H7 (cell line): ENCODE measurements at regions not wholly inside any gene's neighbourhood (a gene's known extent, or its start where the extent isn't known, plus 50 kb on each side); places are given as distances from the start of the nearest gene placed in this dataset.

Source experiments
- DNase-seq: peaks from one replicate; pipeline ENCODE4 v3.0.0; 2012
- H3K27me3 ChIP-seq: 2 replicates; pipeline ENCODE4 v1.6.0; 2011; ENCODE audit warnings: mild to moderate bottlenecking, low read length; ENCODE audit not compliant: control insufficient read depth, insufficient read depth
- H3K36me3 ChIP-seq: replicated peaks from 2 replicates; pipeline ENCODE4 v1.5.1; 2011; ENCODE audit warnings: low read length; ENCODE audit not compliant: control insufficient read depth, insufficient read depth
- H3K4me3 ChIP-seq: 2 replicates; pipeline ENCODE4 v1.5.1; 2011; ENCODE audit warnings: low read depth, mild to moderate bottlenecking, control low read depth, low read length, moderate library complexity; ENCODE audit not compliant: insufficient read depth

DNA sequence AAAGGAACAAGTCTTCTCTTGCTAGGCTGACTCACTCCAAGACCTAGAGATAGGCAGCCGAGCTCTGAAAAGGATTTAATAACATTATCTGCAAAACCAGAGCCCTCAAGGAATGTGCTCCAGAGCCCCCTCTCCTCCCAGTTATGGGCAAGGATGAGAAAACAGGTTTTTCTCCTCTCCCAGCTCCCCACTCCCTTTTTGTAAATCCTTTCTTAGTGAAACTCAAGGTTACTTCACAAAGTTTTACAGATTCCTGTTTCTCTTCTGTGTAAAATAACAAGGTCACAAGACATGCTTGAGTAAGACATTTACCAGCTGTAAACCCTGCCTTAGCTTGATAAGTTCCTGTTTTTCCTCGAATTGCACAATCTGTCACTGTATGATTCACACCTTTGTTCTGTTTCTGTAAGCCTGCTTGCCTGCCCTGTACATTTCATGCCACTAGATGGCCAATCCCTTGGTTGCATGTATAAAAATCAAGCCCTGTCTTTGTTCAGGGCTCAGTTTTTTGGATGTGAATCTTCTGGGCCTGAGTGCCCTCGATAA, 489.4 kb downstream of the KCNA4 start:
- DNase-seq, result no peak
- Histone ChIP-seq H3K4me3 (no peak overlapping the region), H3K27me3 (no peaks in the 10 kb centered on the region), H3K36me3 (no peaks in the 10 kb centered on the region)

GRCh38 chr11:29518389-29519174, 498.2 kb downstream of the KCNA4 start:
- Histone ChIP-seq H3K27me3 (no peaks in the 10 kb centered on the region), H3K36me3 (no peaks in the 10 kb centered on the region), H3K4me3 (no peak overlapping the region)
- DNase-seq, result no peak

GRCh38 chr11:29511394-29511793, 505.4 kb downstream of the KCNA4 start:
- DNase-seq, result no peak
- no peak overlapping the region for H3K4me3 ChIP-seq
- H3K27me3 ChIP-seq, result no peaks in the 10 kb centered on the region
- no peaks in the 10 kb centered on the region for H3K36me3 ChIP-seq

GRCh38 chr11:29507376-29507775, 509.5 kb downstream of the KCNA4 start:
- H3K4me3 ChIP-seq, result no peak overlapping the region
- no peaks in the 10 kb centered on the region for H3K36me3 ChIP-seq
- no peak for DNase-seq
- no peaks in the 10 kb centered on the region for H3K27me3 ChIP-seq

DNA sequence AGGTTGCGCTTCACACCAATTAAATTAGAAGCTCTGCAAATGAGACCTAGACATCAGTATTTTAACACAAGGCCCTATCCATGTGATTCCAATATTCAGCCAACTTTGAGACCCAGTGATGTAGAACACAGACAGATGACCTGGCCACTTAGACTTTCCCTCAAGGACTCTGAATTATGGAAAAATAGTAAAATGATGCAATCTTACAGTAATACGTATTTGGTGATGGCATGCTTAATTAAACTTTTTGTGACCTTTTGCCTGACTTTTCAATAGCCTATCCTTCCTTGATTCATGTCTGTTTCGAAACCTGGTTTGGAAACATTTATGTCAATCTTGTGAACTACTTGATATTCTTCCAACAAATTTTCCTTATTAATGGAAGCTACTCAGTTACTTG, 521.2 kb downstream of the KCNA4 start:
- H3K27me3 ChIP-seq, result no peaks in the 10 kb centered on the region
- DNase-seq, result no peak
- H3K4me3 ChIP-seq, result no peak overlapping the region

DNA sequence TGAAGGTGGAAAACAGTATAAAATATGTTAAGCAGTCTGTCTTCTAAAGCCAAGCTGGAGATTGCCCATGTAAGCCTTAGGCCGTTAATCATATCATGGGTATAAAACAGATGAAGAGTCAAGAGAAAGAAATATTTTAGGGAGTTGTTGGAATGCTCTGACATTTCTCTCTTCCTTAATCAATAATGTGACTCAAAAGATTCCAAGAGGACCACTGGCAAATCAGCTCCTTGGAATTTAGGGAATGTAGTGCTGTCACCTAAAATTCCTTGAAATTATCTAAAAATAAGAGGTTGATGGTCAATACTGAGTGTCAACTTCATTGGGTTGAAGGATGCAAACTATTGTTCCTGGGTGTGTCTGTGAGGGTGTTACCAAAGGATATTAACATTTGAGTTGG, 525.9 kb downstream of the KCNA4 start:
- DNase-seq, result no peak
- Histone ChIP-seq H3K36me3 (no peaks in the 10 kb centered on the region), H3K4me3 (no peak overlapping the region), H3K27me3 (no peaks in the 10 kb centered on the region)

More for the DNA sequence above, 521.2 kb downstream of the KCNA4 start:
- no peaks in the 10 kb centered on the region for H3K36me3 ChIP-seq

DNA sequence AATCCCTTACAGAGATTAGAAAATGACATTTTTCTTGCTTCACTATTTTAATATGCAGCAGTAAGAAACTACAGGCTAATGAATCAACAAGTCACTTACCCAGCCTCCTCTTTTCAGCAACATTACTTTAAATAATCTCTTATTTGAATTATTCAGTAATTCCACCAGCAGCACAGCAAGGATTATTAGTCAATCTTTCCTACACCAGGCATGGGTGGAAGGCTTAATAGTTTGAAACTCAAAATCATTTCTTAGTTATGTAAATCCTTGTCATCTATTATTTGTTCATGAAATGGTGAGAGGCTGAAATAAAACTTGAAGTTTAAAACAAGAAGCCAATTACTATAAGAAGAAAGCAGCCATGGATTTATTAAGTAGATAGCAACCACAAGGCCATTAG, 530.5 kb downstream of the KCNA4 start:
- no peaks in the 10 kb centered on the region for H3K36me3 ChIP-seq
- DNase-seq, result no peak
- no peak overlapping the region for H3K4me3 ChIP-seq
- no peaks in the 10 kb centered on the region for H3K27me3 ChIP-seq

GRCh38 chr11:29485641-29486040, 531.2 kb downstream of the KCNA4 start:
- H3K27me3 ChIP-seq, result no peaks in the 10 kb centered on the region
- H3K36me3 ChIP-seq, result no peaks in the 10 kb centered on the region
- H3K4me3 ChIP-seq, result no peak overlapping the region
- DNase-seq, result no peak

DNA sequence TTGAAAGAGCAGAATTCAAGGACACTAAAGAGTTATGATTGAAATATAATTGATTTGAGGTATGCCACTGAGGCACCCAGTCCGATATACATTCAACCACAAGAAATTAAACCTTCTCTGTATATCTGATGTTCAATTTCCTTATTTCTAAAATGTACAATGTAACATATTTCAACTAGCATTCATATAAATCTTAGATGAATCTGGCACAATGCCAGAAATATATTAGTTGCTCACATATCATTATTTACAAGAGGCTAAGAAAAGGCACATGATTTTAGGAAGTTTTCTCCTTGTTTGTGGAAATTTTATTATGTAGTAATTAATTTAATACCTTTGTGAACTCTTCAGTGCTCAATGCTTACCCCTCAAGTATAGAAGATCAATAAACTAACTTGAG, 532.3 kb downstream of the KCNA4 start:
- DNase-seq, result no peak
- no peak overlapping the region for H3K4me3 ChIP-seq
- no peaks in the 10 kb centered on the region for H3K27me3 ChIP-seq
- no peaks in the 10 kb centered on the region for H3K36me3 ChIP-seq

- H3K36me3 ChIP-seq, result no peaks in the 10 kb centered on the region
- no peak for DNase-seq
- no peaks in the 10 kb centered on the region for H3K27me3 ChIP-seq
- H3K4me3 ChIP-seq, result no peak overlapping the region
Measured at GRCh38 chr11:29483831-29484230, 533.0 kb downstream of the KCNA4 start.

- Histone ChIP-seq H3K27me3 (no peaks in the 10 kb centered on the region), H3K4me3 (no peak overlapping the region), H3K36me3 (no peaks in the 10 kb centered on the region)
- DNase-seq, result no peak
Measured at GRCh38 chr11:29482510-29482909, 534.3 kb downstream of the KCNA4 start.

GRCh38 chr11:29481738-29482137, 535.1 kb downstream of the KCNA4 start:
- no peaks in the 10 kb centered on the region for H3K36me3 ChIP-seq
- H3K27me3 ChIP-seq, result no peaks in the 10 kb centered on the region
- H3K4me3 ChIP-seq, result no peak overlapping the region
- DNase-seq, result no peak

GRCh38 chr11:29480981-29481380, 535.8 kb downstream of the KCNA4 start:
- no peaks in the 10 kb centered on the region for H3K27me3 ChIP-seq
- no peaks in the 10 kb centered on the region for H3K36me3 ChIP-seq
- H3K4me3 ChIP-seq, result no peak overlapping the region
- no peak for DNase-seq

- Histone ChIP-seq H3K36me3 (no peaks in the 10 kb centered on the region), H3K27me3 (no peaks in the 10 kb centered on the region), H3K4me3 (no peak overlapping the region)
- DNase-seq, result no peak
Measured at GRCh38 chr11:29458252-29458651, 558.6 kb downstream of the KCNA4 start.

GRCh38 chr11:29452146-29452545, 564.7 kb downstream of the KCNA4 start:
- DNase-seq, result no peak
- H3K27me3 ChIP-seq, result no peaks in the 10 kb centered on the region
- no peaks in the 10 kb centered on the region for H3K36me3 ChIP-seq
- H3K4me3 ChIP-seq, result no peak overlapping the region
